ENCODE measurements at regions not wholly inside any gene's neighbourhood (a gene's known extent, or its start where the extent isn't known, plus 50 kb on each side); places are given as distances from the start of the nearest gene placed in this dataset.

DNA sequence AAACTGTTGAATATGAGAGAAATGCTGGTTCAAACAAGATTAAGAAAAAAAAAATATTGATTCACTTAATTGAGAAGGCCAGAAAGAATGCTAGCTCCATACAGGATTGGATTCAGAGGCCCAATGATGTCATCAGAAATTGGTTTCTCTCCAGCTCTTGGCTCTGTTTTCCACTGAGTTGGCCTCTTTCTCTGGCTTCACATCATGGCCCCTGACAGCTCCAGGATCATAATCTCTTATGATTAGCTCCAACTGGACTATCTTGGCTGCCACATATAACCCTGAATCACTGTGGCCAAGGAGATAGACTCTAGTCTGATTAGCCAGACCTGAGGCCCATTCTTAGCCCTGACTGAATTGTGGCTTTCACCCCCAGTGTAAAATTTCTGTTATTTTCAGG, 244.7 kb upstream of the GRAMD2B start:
- H3K9ac ChIP-seq (replicated peaks; ENCODE audit: extremely low read depth, insufficient read depth, low read length): no peak overlapping the region
- no peak overlapping the region for H3K27ac ChIP-seq (ENCODE audit: insufficient read depth, low read depth, low read length)
- dilution Hi-C loops (cut with MboI; ENCODE audit: extremely low pct_ligation_motif_present, low sequenced_read_pairs): no loop called here
- H3K9me1 ChIP-seq (replicated peaks; ENCODE audit: control insufficient read depth, extremely low read depth, insufficient read depth, low read length): no peaks in the 10 kb centered on the region
- no peaks in the 10 kb centered on the region for H3K79me2 ChIP-seq (ENCODE audit: control insufficient read depth, insufficient read depth, low read length)
- no peaks in the 10 kb centered on the region for H3K9me3 ChIP-seq (replicated peaks; ENCODE audit: control insufficient read depth, insufficient read depth, low read length)
- ChIA-PET CTCF (interaction anchor here (1.2 kb wide), 2 partner anchors 8 to 13 kb away, joined by 3 read pairs; no protein-coding TSS in a partner anchor), POLR2A (no interaction called here)
- TF ChIP-seq POLR2A (IDR thresholded peaks at IDR 0.05; ENCODE audit: low read depth, low read length) (no peak), EZH2 (IDR thresholded peaks at IDR 0.05; ENCODE audit: borderline replicate concordance, low read depth, low read length, severe bottlenecking) (no peak), FOS (IDR thresholded peaks at IDR 0.05; ENCODE audit: borderline replicate concordance, insufficient read depth, low read length) (no peak), JUN (IDR thresholded peaks at IDR 0.05; ENCODE audit: borderline replicate concordance, insufficient read depth, insufficient read length, low read depth) (no peak), GATA2 (IDR thresholded peaks at IDR 0.05; ENCODE audit: insufficient read depth, insufficient read length, low read depth, low read length) (no peak), MYC (IDR thresholded peaks at IDR 0.05; ENCODE audit: low read depth, low read length) (no peak), POLR2AphosphoS5 (IDR thresholded peaks at IDR 0.05; ENCODE audit: insufficient read depth, low read depth, low read length) (no peak)
- TF ChIP-seq, protein P1, sequence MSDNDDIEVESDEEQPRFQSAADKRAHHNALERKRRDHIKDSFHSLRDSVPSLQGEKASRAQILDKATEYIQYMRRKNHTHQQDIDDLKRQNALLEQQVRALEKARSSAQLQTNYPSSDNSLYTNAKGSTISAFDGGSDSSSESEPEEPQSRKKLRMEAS (IDR thresholded peaks at IDR 0.05; ENCODE audit: insufficient read depth, insufficient read length): no peak
- TF ChIP-seq, protein P2, sequence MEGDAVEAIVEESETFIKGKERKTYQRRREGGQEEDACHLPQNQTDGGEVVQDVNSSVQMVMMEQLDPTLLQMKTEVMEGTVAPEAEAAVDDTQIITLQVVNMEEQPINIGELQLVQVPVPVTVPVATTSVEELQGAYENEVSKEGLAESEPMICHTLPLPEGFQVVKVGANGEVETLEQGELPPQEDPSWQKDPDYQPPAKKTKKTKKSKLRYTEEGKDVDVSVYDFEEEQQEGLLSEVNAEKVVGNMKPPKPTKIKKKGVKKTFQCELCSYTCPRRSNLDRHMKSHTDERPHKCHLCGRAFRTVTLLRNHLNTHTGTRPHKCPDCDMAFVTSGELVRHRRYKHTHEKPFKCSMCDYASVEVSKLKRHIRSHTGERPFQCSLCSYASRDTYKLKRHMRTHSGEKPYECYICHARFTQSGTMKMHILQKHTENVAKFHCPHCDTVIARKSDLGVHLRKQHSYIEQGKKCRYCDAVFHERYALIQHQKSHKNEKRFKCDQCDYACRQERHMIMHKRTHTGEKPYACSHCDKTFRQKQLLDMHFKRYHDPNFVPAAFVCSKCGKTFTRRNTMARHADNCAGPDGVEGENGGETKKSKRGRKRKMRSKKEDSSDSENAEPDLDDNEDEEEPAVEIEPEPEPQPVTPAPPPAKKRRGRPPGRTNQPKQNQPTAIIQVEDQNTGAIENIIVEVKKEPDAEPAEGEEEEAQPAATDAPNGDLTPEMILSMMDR (IDR thresholded peaks at IDR 0.05; ENCODE audit: extremely low read depth in 1 of 2, insufficient read depth in 1 of 2, low read depth in 1 of 2, low read length in 2 of 2): no peak
- no peaks in the 10 kb centered on the region for H4K20me1 ChIP-seq (replicated peaks; ENCODE audit: control insufficient read depth, extremely low read depth, insufficient read depth, low read length)
- intact Hi-C loops (cut with micrococcal nuclease): no loop called here
- H2AFZ ChIP-seq (ENCODE audit: low read depth, low read length): no peak overlapping the region
- FAIRE-seq (no peak), DNase-seq (ENCODE audit: low read depth, low spot score) (no peak)
- H3K4me1 ChIP-seq (ENCODE audit: control insufficient read depth, extremely low read depth, insufficient read depth, low read length): no peaks in the 10 kb centered on the region
- H3K27me3 ChIP-seq (ENCODE audit: control insufficient read depth in 2 of 2, insufficient read depth in 2 of 2, low read length in 2 of 2): no peaks in the 10 kb centered on the region
- BruUV-seq (replicated peaks): no TSS peak
- no peak overlapping the region for H3K4me3 ChIP-seq (replicated peaks in 1 of 3; ENCODE audit: insufficient read depth in 1 of 3, low read depth in 1 of 3, low read length in 3 of 3)
- no peak overlapping the region for H3K4me2 ChIP-seq (ENCODE audit: insufficient read depth, low read length)
- H3K36me3 ChIP-seq (ENCODE audit: control insufficient read depth in 2 of 2, extremely low read depth in 1 of 2, insufficient read depth in 2 of 2, low read length in 2 of 2): no peaks in the 10 kb centered on the region

All from endothelial cell of umbilical vein (primary cell).